IMR-90 (cell line): ENCODE measurements at regions not wholly inside any gene's neighbourhood (a gene's known extent, or its start where the extent isn't known, plus 50 kb on each side); places are given as distances from the start of the nearest gene placed in this dataset.

Experiments
- ATAC-seq: fragments of 200-7000 bp; cut with Tn5 transposase; 2 replicates; pipeline ENCODE4 v1.9.1; 2020; ENCODE audit warnings: low read depth, mild to moderate bottlenecking, moderate library complexity
- BruUV-seq: library from RNA; stranded (reverse); fragments of 400-500 nt; replicated peaks from 2 replicates; lab custom pipeline; 2021; lab: Mats Ljungman, UMichigan
- CTCF ChIA-PET: fragments of 300-600 bp; formaldehyde crosslinking; extraction: SDS; loops from one replicate; lab custom pipeline; 2021; ENCODE audit warnings: antibody characterized with exemption; lab: Yijun Ruan, JAX
- POLR2A ChIA-PET: fragments of 300-600 bp; sonication (Branson Sonifier 250); formaldehyde crosslinking; loops from one replicate; lab custom pipeline; 2022; ENCODE audit warnings: antibody characterized with exemption; ENCODE audit not compliant: unreplicated experiment; lab: Charles Lee
- DNase-seq: peaks from one replicate; pipeline ENCODE4 v3.0.0; 2013
- H2AFZ ChIP-seq: replicated peaks from 2 replicates; pipeline ENCODE3; 2013; ENCODE audit warnings: low read length, mild to moderate bottlenecking; ENCODE audit not compliant: poor library complexity
- H2AK5ac ChIP-seq: 2 replicates; pipeline ENCODE4 v1.6.1; 2013; ENCODE audit warnings: low read depth, low read length, inconsistent platforms
- H2AK9ac ChIP-seq: replicated peaks from 2 replicates; pipeline ENCODE3; 2013; ENCODE audit warnings: mild to moderate bottlenecking, low read depth, low read length, moderate library complexity; ENCODE audit not compliant: poor library complexity
- H2BK120ac ChIP-seq: 2 replicates; pipeline ENCODE4 v1.6.1; 2013; ENCODE audit warnings: low read depth, low read length, inconsistent platforms
- H2BK15ac ChIP-seq: 3 replicates; pipeline ENCODE4 v1.6.1; 2013; ENCODE audit warnings: low read depth, low read length, inconsistent platforms
- H2BK20ac ChIP-seq: 2 replicates; pipeline ENCODE4 v1.6.1; 2013; ENCODE audit warnings: low read depth, mild to moderate bottlenecking, inconsistent platforms, low read length, moderate library complexity
- H2BK5ac ChIP-seq: 2 replicates; pipeline ENCODE4 v1.6.1; 2013; ENCODE audit warnings: mild to moderate bottlenecking, low read depth, low read length, inconsistent platforms; ENCODE audit not compliant: poor library complexity, severe bottlenecking
- H3K14ac ChIP-seq: replicated peaks from 2 replicates; pipeline ENCODE4 v1.6.1; 2013; ENCODE audit warnings: low read depth, low read length, inconsistent platforms
- H3K18ac ChIP-seq: 2 replicates; pipeline ENCODE4 v1.6.1; 2013; ENCODE audit warnings: low read depth, low read length, control low read depth
- H3K23ac ChIP-seq: 2 replicates; pipeline ENCODE4 v1.6.1; 2013; ENCODE audit warnings: low read depth, low read length, inconsistent platforms
- H3K27ac ChIP-seq: 2 replicates; pipeline ENCODE4 v1.5.1; 2013; ENCODE audit warnings: mild to moderate bottlenecking, control low read depth, low read length; ENCODE audit not compliant: insufficient read depth
- H3K27me3 ChIP-seq: 2 replicates; pipeline ENCODE4 v1.6.1; 2013; ENCODE audit warnings: low read length; ENCODE audit not compliant: control insufficient read depth, insufficient read depth
- H3K36me3 ChIP-seq: 2 replicates; pipeline ENCODE4 v1.6.1; 2013; ENCODE audit warnings: low read length, mixed read lengths; ENCODE audit not compliant: control insufficient read depth, insufficient read depth
- H3K4ac ChIP-seq: 2 replicates; pipeline ENCODE4 v1.6.1; 2013; ENCODE audit warnings: low read depth, low read length, inconsistent platforms
- H3K4me1 ChIP-seq: 2 replicates; pipeline ENCODE4 v1.6.1; 2013; ENCODE audit warnings: low read length, mixed read lengths; ENCODE audit not compliant: control insufficient read depth, insufficient read depth
- H3K4me2 ChIP-seq: 2 replicates; pipeline ENCODE4 v1.6.1; 2013; ENCODE audit warnings: low read depth, mild to moderate bottlenecking, control low read depth, low read length, moderate library complexity
- H3K4me3 ChIP-seq: 2 replicates; pipeline ENCODE4 v1.5.1; 2013; ENCODE audit warnings: low read depth, mild to moderate bottlenecking, control low read depth, low read length, moderate library complexity; ENCODE audit not compliant: insufficient read depth
- H3K56ac ChIP-seq: 2 replicates; pipeline ENCODE4 v1.6.1; 2013; ENCODE audit warnings: low read length, inconsistent platforms; ENCODE audit not compliant: insufficient read depth; ENCODE audit errors: extremely low read depth
- H3K79me1 ChIP-seq, 2 experiments: 2 replicates each; pipeline ENCODE4 v1.6.1; 2013; ENCODE audit warnings: low read length in 2 of 2, inconsistent platforms in 1 of 2, low read depth in 1 of 2
- H3K9ac ChIP-seq: 2 replicates; pipeline ENCODE4 v1.6.1; 2013; ENCODE audit warnings: low read depth, low read length, control low read depth
- H3K9me1 ChIP-seq: 2 replicates; pipeline ENCODE4 v1.6.1; 2013; ENCODE audit warnings: low read length, inconsistent platforms; ENCODE audit not compliant: insufficient read depth
- H3K9me3 ChIP-seq: 2 replicates; pipeline ENCODE4 v1.6.1; 2013; ENCODE audit warnings: low read length; ENCODE audit not compliant: control insufficient read depth, insufficient read depth
- H4K20me1 ChIP-seq: 2 replicates; pipeline ENCODE4 v1.6.1; 2013; ENCODE audit warnings: low read length, inconsistent platforms; ENCODE audit not compliant: insufficient read depth
- H4K5ac ChIP-seq: 2 replicates; pipeline ENCODE4 v1.6.1; 2013; ENCODE audit warnings: mild to moderate bottlenecking, low read depth, low read length, control low read depth
- H4K8ac ChIP-seq, 2 experiments: 2 replicates each; pipeline ENCODE4 v1.6.1; 2013; ENCODE audit warnings: low read depth in 2 of 2, low read length in 2 of 2, control low read depth in 1 of 2, inconsistent platforms in 1 of 2
- H4K91ac ChIP-seq: 2 replicates; pipeline ENCODE4 v1.6.1; 2013; ENCODE audit warnings: low read depth, low read length, inconsistent platforms; ENCODE audit not compliant: insufficient read depth
- BHLHE40 ChIP-seq: fragments of 150-350 bp; IDR thresholded peaks from 2 replicates; pipeline ENCODE4 v1.6.1; 2016; ENCODE audit warnings: mild to moderate bottlenecking, low read depth, low read length
- CEBPB ChIP-seq: IDR thresholded peaks from 2 replicates; pipeline ENCODE4 v1.6.1; 2012; ENCODE audit warnings: low read depth, low read length, improper control_type of control experiment
- CHD1 ChIP-seq: IDR thresholded peaks from 2 replicates; pipeline ENCODE4 v1.6.1; 2012; ENCODE audit warnings: low read depth, low read length, improper control_type of control experiment
- CTCF ChIP-seq: conservative IDR thresholded peaks from 2 replicates; pipeline ENCODE4 v1.5.1; 2012; ENCODE audit warnings: mild to moderate bottlenecking, low read depth, low read length, improper control_type of control experiment
- ELK1 ChIP-seq: fragments of 150-350 bp; IDR thresholded peaks from 2 replicates; pipeline ENCODE4 v1.6.1; 2016; ENCODE audit warnings: low read depth, mild to moderate bottlenecking, low read length, moderate library complexity, borderline replicate concordance
- FOS ChIP-seq: fragments of 150-350 bp; IDR thresholded peaks from 2 replicates; pipeline ENCODE4 v1.6.1; 2016; ENCODE audit warnings: low read depth, low read length
- MAFK ChIP-seq: IDR thresholded peaks from 2 replicates; pipeline ENCODE4 v1.6.1; 2012; ENCODE audit warnings: low read depth, low read length, improper control_type of control experiment
- MAZ ChIP-seq: IDR thresholded peaks from 2 replicates; pipeline ENCODE4 v1.6.1; 2012; ENCODE audit warnings: low read depth, mild to moderate bottlenecking, low read length, improper control_type of control experiment, moderate library complexity, borderline replicate concordance
- MXI1 ChIP-seq: IDR thresholded peaks from 2 replicates; pipeline ENCODE4 v1.6.1; 2012; ENCODE audit warnings: low read depth, mild to moderate bottlenecking, low read length, moderate library complexity, borderline replicate concordance
- NFE2L2 ChIP-seq: fragments of 150-350 bp; IDR thresholded peaks from 2 replicates; pipeline ENCODE4 v1.6.1; 2016; ENCODE audit warnings: low read depth, mild to moderate bottlenecking, low read length
- POLR2A ChIP-seq: IDR thresholded peaks from 2 replicates; pipeline ENCODE4 v1.6.1; 2012; ENCODE audit warnings: mild to moderate bottlenecking, low read depth, low read length
- RAD21 ChIP-seq: IDR thresholded peaks from 2 replicates; pipeline ENCODE4 v1.6.1; 2012; ENCODE audit warnings: low read length, improper control_type of control experiment
- RCOR1 ChIP-seq: IDR thresholded peaks from 2 replicates; pipeline ENCODE4 v1.6.1; 2012; ENCODE audit warnings: mild to moderate bottlenecking, low read length, improper control_type of control experiment; ENCODE audit not compliant: insufficient replicate concordance
- RFX5 ChIP-seq: IDR thresholded peaks from 2 replicates; pipeline ENCODE4 v1.8.0; 2012; ENCODE audit warnings: low read depth, mild to moderate bottlenecking, low read length, moderate library complexity
- SMC3 ChIP-seq: fragments of 150-350 bp; IDR thresholded peaks from 2 replicates; pipeline ENCODE4 v1.6.1; 2016; ENCODE audit warnings: low read depth, mild to moderate bottlenecking, antibody characterized with exemption, low read length, moderate library complexity
- USF2 ChIP-seq: fragments of 150-350 bp; IDR thresholded peaks from 2 replicates; pipeline ENCODE4 v1.6.1; 2017; ENCODE audit warnings: mild to moderate bottlenecking, antibody characterized with exemption, low read length, low read depth
- WGBS, 2 experiments: methylation state at CpG; one replicate each; pipeline versions ENCODE4 v1.1.5 to v1.1.7; 2013; ENCODE audit warnings: missing lambda C conversion rate in 2 of 2; ENCODE audit not compliant: insufficient read length in 1 of 2; ENCODE audit errors: extremely low coverage in 2 of 2; 5-methylcytosine and 5-hydroxymethylcytosine counted together
- dilution Hi-C: fragments of 300-500 bp; cut with HindIII; formaldehyde crosslinking; loops from one replicate; pipeline ENCODE4 v1.14.3; 2018; ENCODE audit warnings: low sequenced_read_pairs; ENCODE audit not compliant: unreplicated experiment
- in situ Hi-C: fragments of 300-500 bp; cut with MboI; formaldehyde crosslinking; loops from 3 replicates; pipeline ENCODE4 v1.14.3; 2019; ENCODE audit warnings: low sequenced_read_pairs, inconsistent platforms, mixed read lengths
- intact Hi-C: fragments of 100-400 bp; cut with micrococcal nuclease; formaldehyde crosslinking; loops from 2 replicates; pipeline ENCODE4 v1.10.0; 2022

GRCh38 chr1:119254067-119254720 lies 113.7 kb upstream of the WARS2 start:
- no peak overlapping the region for H4K8ac ChIP-seq
- no peaks in the 10 kb centered on the region for H3K36me3 ChIP-seq
- no peaks in the 10 kb centered on the region for H3K4me1 ChIP-seq
- H2BK120ac ChIP-seq, result no peak overlapping the region
- no peak overlapping the region for H2BK5ac ChIP-seq
- no peak overlapping the region for H4K5ac ChIP-seq
- no peak overlapping the region for H3K14ac ChIP-seq
- POLR2A ChIA-PET, result no interaction called here
- H4K20me1 ChIP-seq, result no peaks in the 10 kb centered on the region
- ATAC-seq (no peak), DNase-seq (no peak)
- no peak for TF ChIP-seq USF2
- TF ChIP-seq FOS, result no peak
- no peak for TF ChIP-seq NFE2L2
- no peak for TF ChIP-seq MAZ
- TF ChIP-seq CHD1, result no peak
- no peak for TF ChIP-seq MAFK
- TF ChIP-seq RFX5, result no peak
- TF ChIP-seq ELK1, result no peak
- TF ChIP-seq SMC3, result no peak
- no peak for TF ChIP-seq CEBPB
- no peak for TF ChIP-seq POLR2A
- no peak for TF ChIP-seq CTCF
- no peak for TF ChIP-seq RAD21
- TF ChIP-seq BHLHE40, result no peak
- no peak for TF ChIP-seq MXI1
- TF ChIP-seq RCOR1, result no peak
- H3K27ac ChIP-seq, result no peak overlapping the region
- no peak overlapping the region for H2AFZ ChIP-seq
- no peaks in the 10 kb centered on the region for H3K27me3 ChIP-seq
- no peak overlapping the region for H4K91ac ChIP-seq
- H3K9me3 ChIP-seq, result no peaks in the 10 kb centered on the region
- H3K23ac ChIP-seq, result no peak overlapping the region
- no peaks in the 10 kb centered on the region for H3K79me1 ChIP-seq
- no peak overlapping the region for H3K56ac ChIP-seq
- H2BK20ac ChIP-seq, result no peak overlapping the region
- CTCF ChIA-PET, result no interaction called here
- dilution Hi-C loops (no loop called here), in situ Hi-C loops (no loop called here), intact Hi-C loops (no loop called here)
- H2AK9ac ChIP-seq, result no peak overlapping the region
- WGBS, 2 experiments, result no CpG with 5 or more reads among the region's 3 CpGs
- H3K4me2 ChIP-seq, result no peak overlapping the region
- H3K18ac ChIP-seq, result no peak overlapping the region
- no peak overlapping the region for H3K9ac ChIP-seq
- BruUV-seq, result no TSS peak
- no peak overlapping the region for H3K4me3 ChIP-seq
- no peaks in the 10 kb centered on the region for H3K9me1 ChIP-seq
- no peak overlapping the region for H2BK15ac ChIP-seq
- H3K4ac ChIP-seq, result no peak overlapping the region
- no peak overlapping the region for H2AK5ac ChIP-seq
